GM06990 (cell line): ENCODE measurements at regions not wholly inside any gene's neighbourhood (a gene's known extent, or its start where the extent isn't known, plus 50 kb on each side); places are given as distances from the start of the nearest gene placed in this dataset.

ENCODE experiments used
- DNase-seq: peaks from one replicate; pipeline ENCODE4 v3.0.0-alpha.2; 2011; ENCODE audit not compliant: insufficient read length; ENCODE audit errors: extremely low read depth
- H3K27me3 ChIP-seq: replicated peaks from 2 replicates; pipeline ENCODE4 v1.6.0; 2011; ENCODE audit warnings: low read length; ENCODE audit not compliant: control insufficient read depth, insufficient read depth
- H3K36me3 ChIP-seq: 2 replicates; pipeline ENCODE4 v1.5.1; 2011; ENCODE audit warnings: low read length; ENCODE audit not compliant: control insufficient read depth, insufficient read depth
- H3K4me3 ChIP-seq: replicated peaks from 2 replicates; pipeline ENCODE4 v1.5.1; 2011; ENCODE audit warnings: low read depth, mild to moderate bottlenecking, control low read depth, low read length
- TF ChIP-seq, protein P1 (sequence below): IDR thresholded peaks from 2 replicates; pipeline ENCODE4 v1.5.1; 2011; ENCODE audit warnings: low read length, control low read depth, mild to moderate bottlenecking, inconsistent platforms; ENCODE audit not compliant: insufficient read depth, poor library complexity, severe bottlenecking

DNA sequence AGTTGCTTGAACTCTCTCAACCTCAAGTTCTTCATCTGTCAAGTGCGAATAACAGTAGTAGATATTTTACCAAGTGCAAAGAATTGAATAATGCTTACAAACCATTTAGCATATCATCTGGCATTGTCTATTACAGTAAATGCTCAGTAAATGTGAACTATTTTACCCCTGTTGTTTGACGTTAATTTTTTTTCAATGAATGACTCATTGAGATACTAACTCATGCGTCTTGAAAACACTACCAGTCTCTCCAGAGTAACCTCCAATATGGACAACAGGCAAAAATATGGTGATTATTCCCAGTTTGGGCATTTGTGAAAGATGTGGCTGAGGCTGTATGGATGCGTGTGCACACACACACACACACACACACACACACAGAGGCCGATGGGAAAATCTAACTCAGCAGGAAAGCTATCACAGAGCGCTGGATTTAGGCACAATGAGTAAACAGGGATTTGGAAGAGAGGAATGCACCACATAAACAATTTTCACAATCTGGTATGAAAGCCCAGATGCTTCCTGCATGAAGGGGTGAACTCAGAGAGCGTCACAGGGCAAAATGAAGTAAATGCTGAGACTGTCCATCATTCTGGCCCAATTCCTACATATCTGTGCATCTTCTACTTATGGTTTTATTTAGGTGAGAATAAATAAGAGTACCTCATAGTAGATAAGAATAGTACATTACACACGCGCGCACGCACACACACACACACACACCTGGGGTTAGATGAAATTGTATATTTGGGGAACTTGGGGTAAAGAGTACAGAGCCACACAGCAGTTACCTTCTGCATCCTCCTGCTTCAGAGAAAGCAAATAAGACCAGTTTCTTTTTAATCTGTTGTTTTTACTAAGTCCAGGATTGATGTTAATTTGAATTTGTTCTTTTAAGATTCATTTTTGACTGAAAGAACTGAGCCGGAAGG is 128.7 kb downstream of the PALM2AKAP2 start:
- H3K27me3 ChIP-seq = no peaks in the 10 kb centered on the region
- no peaks in the 10 kb centered on the region for H3K36me3 ChIP-seq
- no peak overlapping the region for H3K4me3 ChIP-seq
- TF ChIP-seq, protein P1, sequence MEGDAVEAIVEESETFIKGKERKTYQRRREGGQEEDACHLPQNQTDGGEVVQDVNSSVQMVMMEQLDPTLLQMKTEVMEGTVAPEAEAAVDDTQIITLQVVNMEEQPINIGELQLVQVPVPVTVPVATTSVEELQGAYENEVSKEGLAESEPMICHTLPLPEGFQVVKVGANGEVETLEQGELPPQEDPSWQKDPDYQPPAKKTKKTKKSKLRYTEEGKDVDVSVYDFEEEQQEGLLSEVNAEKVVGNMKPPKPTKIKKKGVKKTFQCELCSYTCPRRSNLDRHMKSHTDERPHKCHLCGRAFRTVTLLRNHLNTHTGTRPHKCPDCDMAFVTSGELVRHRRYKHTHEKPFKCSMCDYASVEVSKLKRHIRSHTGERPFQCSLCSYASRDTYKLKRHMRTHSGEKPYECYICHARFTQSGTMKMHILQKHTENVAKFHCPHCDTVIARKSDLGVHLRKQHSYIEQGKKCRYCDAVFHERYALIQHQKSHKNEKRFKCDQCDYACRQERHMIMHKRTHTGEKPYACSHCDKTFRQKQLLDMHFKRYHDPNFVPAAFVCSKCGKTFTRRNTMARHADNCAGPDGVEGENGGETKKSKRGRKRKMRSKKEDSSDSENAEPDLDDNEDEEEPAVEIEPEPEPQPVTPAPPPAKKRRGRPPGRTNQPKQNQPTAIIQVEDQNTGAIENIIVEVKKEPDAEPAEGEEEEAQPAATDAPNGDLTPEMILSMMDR = no peak
- DNase-seq = no peak

GRCh38 chr9:109910671-109911518 is 130.9 kb downstream of the PALM2AKAP2 start:
- TF ChIP-seq, protein P1 = no peak
- H3K4me3 ChIP-seq = no peak overlapping the region
- no peak for DNase-seq
- no peaks in the 10 kb centered on the region for H3K36me3 ChIP-seq
- no peaks in the 10 kb centered on the region for H3K27me3 ChIP-seq

DNA sequence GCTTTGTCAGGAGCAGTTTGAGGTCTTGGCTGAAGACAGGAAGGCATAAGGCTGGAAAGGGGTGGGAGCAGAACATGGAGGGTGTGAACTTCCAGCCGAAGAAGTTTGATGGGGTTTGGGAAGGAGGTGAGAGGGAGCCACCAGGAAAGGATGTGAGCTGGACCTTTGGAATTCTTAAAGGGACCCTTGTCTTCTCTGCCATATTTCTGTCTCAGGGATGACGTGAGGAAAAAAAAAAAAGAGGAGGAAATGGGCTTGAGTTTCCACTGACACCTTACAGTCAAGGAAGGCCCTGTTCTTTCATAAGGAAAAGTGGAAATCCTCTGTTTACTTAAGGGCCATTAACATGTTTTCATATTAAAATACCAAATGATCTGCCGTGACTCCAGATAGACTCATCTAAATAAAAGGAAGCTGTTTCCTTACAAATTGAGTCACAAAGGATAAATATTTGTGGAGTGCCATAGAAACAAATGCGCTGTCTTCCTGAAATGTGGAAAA is 132.1 kb downstream of the PALM2AKAP2 start:
- DNase-seq = no peak
- TF ChIP-seq, protein P1 = no peak

DNA sequence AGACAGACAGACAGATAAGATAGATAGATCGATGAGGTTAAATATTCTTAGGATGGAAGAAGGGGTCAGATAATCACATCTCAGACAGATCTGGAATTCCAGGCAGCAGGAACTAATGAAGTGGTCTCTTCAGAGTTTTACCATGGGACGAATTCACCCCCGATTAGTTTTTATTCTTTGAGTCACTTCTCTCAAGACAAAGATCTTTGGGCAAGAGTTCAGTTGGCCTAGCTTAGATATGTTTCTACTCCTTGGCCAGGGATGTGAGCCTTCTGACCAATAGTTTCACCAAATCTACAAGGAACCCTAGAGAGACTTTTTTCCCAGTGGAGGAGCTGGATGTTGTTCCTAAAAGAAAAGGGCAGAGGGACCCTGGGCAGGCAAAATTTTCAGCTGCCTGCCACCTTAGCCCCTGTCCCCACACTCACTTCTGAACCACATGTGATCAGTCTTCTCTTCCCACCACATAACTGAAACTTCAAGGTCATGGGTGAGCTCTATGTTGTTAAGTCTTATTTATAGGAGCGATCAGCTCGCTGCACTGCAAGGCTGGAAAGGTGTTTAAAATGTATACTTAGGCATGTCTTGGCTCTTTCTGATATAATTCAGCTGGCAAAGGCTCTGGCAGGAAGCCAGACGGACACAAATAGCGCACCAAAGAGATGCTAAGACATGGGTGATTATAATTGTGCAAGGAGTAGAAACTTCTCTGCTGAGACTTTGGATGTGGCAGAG is 132.9 kb downstream of the PALM2AKAP2 start:
- DNase-seq = no peak
- Histone ChIP-seq H3K4me3 (no peak overlapping the region), H3K36me3 (no peaks in the 10 kb centered on the region), H3K27me3 (no peaks in the 10 kb centered on the region)
- TF ChIP-seq, protein P1 = no peak

More for the DNA sequence above, 132.1 kb downstream of the PALM2AKAP2 start:
- no peaks in the 10 kb centered on the region for H3K36me3 ChIP-seq
- H3K27me3 ChIP-seq = no peaks in the 10 kb centered on the region
- H3K4me3 ChIP-seq = no peak overlapping the region

GRCh38 chr9:109913461-109913810 is 133.4 kb downstream of the PALM2AKAP2 start:
- H3K36me3 ChIP-seq = no peaks in the 10 kb centered on the region
- TF ChIP-seq, protein P1 = no peak
- no peaks in the 10 kb centered on the region for H3K27me3 ChIP-seq
- DNase-seq = no peak
- H3K4me3 ChIP-seq = no peak overlapping the region
